SK-N-SH (cell line): ENCODE measurements at regions not wholly inside any gene's neighbourhood (a gene's known extent, or its start where the extent isn't known, plus 50 kb on each side); places are given as distances from the start of the nearest gene placed in this dataset.

Experiments
- CTCF ChIA-PET: fragments of 300-600, 350-600 bp; formaldehyde crosslinking; extraction: SDS; loops from one replicate; lab custom pipeline; 2021; lab: Yijun Ruan, JAX
- POLR2A ChIA-PET: fragments of 350-600 bp; sonication (Branson Sonifier 250); formaldehyde crosslinking; extraction: SDS; loops from one replicate; lab custom pipeline; 2020; ENCODE audit warnings: antibody characterized with exemption, inconsistent platforms; lab: Yijun Ruan, JAX
- DNase-seq: peaks from one replicate; pipeline ENCODE4 v3.0.0; 2012
- H2AFZ ChIP-seq: fragments of 200-600 bp; sonication (generic); 2 replicates; pipeline ENCODE4 v1.8.1; 2016; ENCODE audit warnings: antibody characterized with exemption, mild to moderate bottlenecking, low read depth
- H3F3A ChIP-seq: fragments of 200-600 bp; sonication (generic); replicated peaks from 2 replicates; pipeline ENCODE3; 2016; ENCODE audit warnings: antibody characterized with exemption, mild to moderate bottlenecking; ENCODE audit not compliant: insufficient read depth
- H3K27ac ChIP-seq, 2 experiments: fragments of 200-500 bp in 1 of 2; fragments of 200-600 bp in 1 of 2; sonication (Bioruptor generic) in 1 of 2; sonication (generic), shearing (Covaris generic) in 1 of 2; 2 replicates each; pipeline versions ENCODE4 v1.5.1 to v1.6.1; 2014 to 2016; ENCODE audit warnings: low read depth in 2 of 2, inconsistent platforms in 1 of 2, low read length in 1 of 2, mild to moderate bottlenecking in 1 of 2, mixed read lengths in 1 of 2
- H3K27me3 ChIP-seq: fragments of 200-600 bp; sonication (generic), shearing (Covaris generic); 2 replicates; pipeline ENCODE4 v1.6.1; 2016; ENCODE audit warnings: mixed run types; ENCODE audit not compliant: insufficient read depth
- H3K36me3 ChIP-seq, 2 experiments: fragments of 200-500 bp in 1 of 2; fragments of 200-600 bp in 1 of 2; sonication (Bioruptor generic) in 1 of 2; sonication (generic) in 1 of 2; replicated peaks in 1 of 2; 2 replicates each; pipeline versions ENCODE3 to v1.5.1; 2014 to 2016; ENCODE audit warnings: low read length in 1 of 2, mild to moderate bottlenecking in 1 of 2; ENCODE audit not compliant: insufficient read depth in 2 of 2, control insufficient read depth in 1 of 2
- H3K4me1 ChIP-seq, 2 experiments: fragments of 200-500 bp in 1 of 2; fragments of 200-600 bp in 1 of 2; sonication (Bioruptor generic) in 1 of 2; sonication (generic), shearing (Covaris generic) in 1 of 2; 2 replicates each; pipeline versions ENCODE4 v1.5.1 to v1.6.1; 2014 to 2016; ENCODE audit warnings: low read depth in 1 of 2, low read length in 1 of 2, mixed run types in 1 of 2; ENCODE audit not compliant: insufficient read depth in 2 of 2, control insufficient read depth in 1 of 2
- H3K4me2 ChIP-seq: fragments of 200-600 bp; sonication (generic), shearing (Covaris generic); 2 replicates; pipeline ENCODE4 v1.6.1; 2017; ENCODE audit warnings: mixed run types
- H3K4me3 ChIP-seq, 2 experiments: fragments of 200-500 bp in 1 of 2; fragments of 200-600 bp in 1 of 2; sonication (Bioruptor generic) in 1 of 2; sonication (generic), shearing (Covaris generic) in 1 of 2; 2 replicates each; pipeline versions ENCODE4 v1.5.1 to v1.8.1; 2014 to 2016; ENCODE audit warnings: low read depth in 2 of 2, inconsistent platforms in 1 of 2, low read length in 1 of 2, mild to moderate bottlenecking in 1 of 2, mixed read lengths in 1 of 2, moderate library complexity in 1 of 2
- H3K79me2 ChIP-seq: fragments of 200-600 bp; sonication (generic); 2 replicates; pipeline ENCODE4 v1.8.1; 2017; ENCODE audit warnings: mild to moderate bottlenecking; ENCODE audit not compliant: insufficient read depth
- H3K9ac ChIP-seq: fragments of 200-600 bp; sonication (generic); 2 replicates; pipeline ENCODE4 v1.6.1; 2017; ENCODE audit warnings: mixed run types
- H3K9me2 ChIP-seq: fragments of 200-600 bp; sonication (generic); 2 replicates; pipeline ENCODE4 v1.6.1; 2017; ENCODE audit warnings: mixed run types
- H3K9me3 ChIP-seq: fragments of 200-600 bp; sonication (generic); 2 replicates; pipeline ENCODE4 v1.6.1; 2017; ENCODE audit warnings: mixed run types, mild to moderate bottlenecking, moderate library complexity
- H4K20me1 ChIP-seq: fragments of 200-600 bp; sonication (generic); 2 replicates; pipeline ENCODE4 v1.6.1; 2017; ENCODE audit warnings: mild to moderate bottlenecking, mixed run types; ENCODE audit not compliant: insufficient read depth
- CHD2 ChIP-seq: fragments of 150-350 bp; IDR thresholded peaks from 2 replicates; pipeline ENCODE4 v1.6.1; 2018; ENCODE audit warnings: low read length; ENCODE audit not compliant: partially characterized antibody
- ELF1 ChIP-seq: IDR thresholded peaks from 2 replicates; pipeline ENCODE4 v1.4.0; 2012
- EP300 ChIP-seq, 2 experiments: IDR thresholded peaks; 2 replicates each; pipeline versions ENCODE4 v1.4.0 to v1.6.1; 2012; ENCODE audit warnings: borderline replicate concordance in 1 of 2, low read depth in 1 of 2, low read length in 1 of 2
- JUND ChIP-seq: IDR thresholded peaks from 2 replicates; pipeline ENCODE4 v1.4.0; 2012
- MXI1 ChIP-seq: IDR thresholded peaks from 2 replicates; pipeline ENCODE4 v1.6.1; 2012; ENCODE audit warnings: mild to moderate bottlenecking, low read depth, low read length, improper control_type of control experiment
- NRF1 ChIP-seq: IDR thresholded peaks from 2 replicates; pipeline ENCODE4 v1.6.1; 2012; ENCODE audit warnings: low read depth, mild to moderate bottlenecking, low read length
- RCOR1 ChIP-seq: fragments of 150-350 bp; IDR thresholded peaks from 2 replicates; pipeline ENCODE4 v1.6.1; 2017; ENCODE audit warnings: antibody characterized with exemption, low read length
- REST ChIP-seq: IDR thresholded peaks from 2 replicates; pipeline ENCODE4 v1.6.1; 2012; ENCODE audit warnings: mild to moderate bottlenecking, low read depth, low read length, moderate library complexity
- SIN3A ChIP-seq: IDR thresholded peaks from 2 replicates; pipeline ENCODE4 v1.6.1; 2012; ENCODE audit warnings: low read depth, mild to moderate bottlenecking, low read length, moderate library complexity, borderline replicate concordance
- SMC3 ChIP-seq: IDR thresholded peaks from 2 replicates; pipeline ENCODE4 v1.6.1; 2012; ENCODE audit warnings: low read depth, low read length, improper control_type of control experiment
- TAF1 ChIP-seq: IDR thresholded peaks from 2 replicates; pipeline ENCODE4 v1.6.1; 2012; ENCODE audit warnings: low read depth, mild to moderate bottlenecking, low read length, moderate library complexity, borderline replicate concordance
- ZBTB33 ChIP-seq: IDR thresholded peaks from 2 replicates; pipeline ENCODE4 v1.4.0; 2012; ENCODE audit warnings: low read depth, borderline replicate concordance
- WGBS: methylation state at CpG from one replicate; pipeline ENCODE4 v1.1.6; 2017; ENCODE audit warnings: low lambda C conversion rate; 5-methylcytosine and 5-hydroxymethylcytosine counted together

- H4K20me1 ChIP-seq, result no peaks in the 10 kb centered on the region
- ChIA-PET CTCF (no interaction called here), POLR2A (no interaction called here)
- H3K9ac ChIP-seq, result no peak overlapping the region
- no peak overlapping the region for H3K4me2 ChIP-seq
- H3K9me3 ChIP-seq, result no peaks in the 10 kb centered on the region
- no peak overlapping the region for H3K4me3 ChIP-seq
- no peak overlapping the region for H3K27ac ChIP-seq
- no peak overlapping the region for H2AFZ ChIP-seq
- TF ChIP-seq NRF1 (no peak), MXI1 (no peak), SMC3 (no peak), RCOR1 (no peak), CHD2 (no peak), JUND (no peak), ELF1 (no peak), ZBTB33 (no peak), REST (no peak), TAF1 (no peak), EP300 (IDR thresholded peaks at IDR 0.05; ENCODE audit: borderline replicate concordance in 1 of 2, low read depth in 1 of 2, low read length in 1 of 2) (no peak), SIN3A (no peak)
- H3K27me3 ChIP-seq, result no peaks in the 10 kb centered on the region
- no peaks in the 10 kb centered on the region for H3K9me2 ChIP-seq
- WGBS, result 85% methylated on average over 9 of the region's 9 CpGs
- H3K36me3 ChIP-seq, result no peaks in the 10 kb centered on the region
- DNase-seq, result no peak
- no peaks in the 10 kb centered on the region for H3F3A ChIP-seq
- no peaks in the 10 kb centered on the region for H3K79me2 ChIP-seq
- peaks cover 0 to 4% of the 10 kb centered on the region in 2 experiments; a peak in 2 of 4 replicates for H3K4me1 ChIP-seq
These were observed 127.8 kb downstream of the TRIB2 start for GRCh38 chr2:12844511-12844910.
